ENCODE measurements at regions not wholly inside any gene's neighbourhood (a gene's known extent, or its start where the extent isn't known, plus 50 kb on each side); places are given as distances from the start of the nearest gene placed in this dataset.

- no peaks in the 10 kb centered on the region for H3K27me3 ChIP-seq
Observed at GRCh38 chr10:42939237-42939636, 137.6 kb upstream of the RET start.

GRCh38 chr10:42939685-42940366, 137.0 kb upstream of the RET start:
- Histone ChIP-seq H3K4me3 (no peak overlapping the region), H3K36me3 (no peaks in the 10 kb centered on the region), H3K27me3 (no peaks in the 10 kb centered on the region), H3K27ac (no peak overlapping the region), H3K4me1 (no peaks in the 10 kb centered on the region), H3K9me3 (no peaks in the 10 kb centered on the region)
- no peak for TF ChIP-seq CTCF (IDR thresholded peaks at IDR 0.05)
- peak; percentile 34 for DNase-seq (ENCODE audit: low spot score)

More at GRCh38 chr10:42939237-42939636, 137.6 kb upstream of the RET start:
- peak; percentile 18 for DNase-seq (ENCODE audit: low spot score)
- H3K4me1 ChIP-seq = no peaks in the 10 kb centered on the region
- H3K4me3 ChIP-seq = no peak overlapping the region
- no peak for TF ChIP-seq CTCF (IDR thresholded peaks at IDR 0.05)
- H3K9me3 ChIP-seq = no peaks in the 10 kb centered on the region
- H3K36me3 ChIP-seq = no peaks in the 10 kb centered on the region
- H3K27ac ChIP-seq = no peak overlapping the region

GRCh38 chr10:42940487-42941294, 136.2 kb upstream of the RET start:
- H3K36me3 ChIP-seq = no peaks in the 10 kb centered on the region
- no peaks in the 10 kb centered on the region for H3K27me3 ChIP-seq
- no peak for TF ChIP-seq CTCF (IDR thresholded peaks at IDR 0.05)
- DNase-seq (ENCODE audit: low spot score) = peak; percentile 36
- no peaks in the 10 kb centered on the region for H3K9me3 ChIP-seq
- H3K4me1 ChIP-seq = no peaks in the 10 kb centered on the region
- no peak overlapping the region for H3K27ac ChIP-seq
- no peak overlapping the region for H3K4me3 ChIP-seq

- Histone ChIP-seq H3K4me1 (no peaks in the 10 kb centered on the region), H3K4me3 (no peak overlapping the region), H3K36me3 (no peaks in the 10 kb centered on the region), H3K27ac (no peak overlapping the region), H3K27me3 (no peaks in the 10 kb centered on the region), H3K9me3 (no peaks in the 10 kb centered on the region)
- DNase-seq (ENCODE audit: low spot score) = no peak
- TF ChIP-seq CTCF (IDR thresholded peaks at IDR 0.05) = no peak
Observed at GRCh38 chr10:42941295-42941644, 135.6 kb upstream of the RET start.

GRCh38 chr10:42941790-42942189, 135.1 kb upstream of the RET start:
- H3K4me1 ChIP-seq = no peaks in the 10 kb centered on the region
- no peak overlapping the region for H3K27ac ChIP-seq
- no peak for TF ChIP-seq CTCF (IDR thresholded peaks at IDR 0.05)
- H3K9me3 ChIP-seq = no peaks in the 10 kb centered on the region
- no peaks in the 10 kb centered on the region for H3K36me3 ChIP-seq
- no peak for DNase-seq (ENCODE audit: low spot score)
- H3K27me3 ChIP-seq = no peaks in the 10 kb centered on the region
- H3K4me3 ChIP-seq = no peak overlapping the region

Data from right atrium auricular region (tissue), 2 donors.